ENCODE measurements at regions not wholly inside any gene's neighbourhood (a gene's known extent, or its start where the extent isn't known, plus 50 kb on each side); places are given as distances from the start of the nearest gene placed in this dataset.

DNA sequence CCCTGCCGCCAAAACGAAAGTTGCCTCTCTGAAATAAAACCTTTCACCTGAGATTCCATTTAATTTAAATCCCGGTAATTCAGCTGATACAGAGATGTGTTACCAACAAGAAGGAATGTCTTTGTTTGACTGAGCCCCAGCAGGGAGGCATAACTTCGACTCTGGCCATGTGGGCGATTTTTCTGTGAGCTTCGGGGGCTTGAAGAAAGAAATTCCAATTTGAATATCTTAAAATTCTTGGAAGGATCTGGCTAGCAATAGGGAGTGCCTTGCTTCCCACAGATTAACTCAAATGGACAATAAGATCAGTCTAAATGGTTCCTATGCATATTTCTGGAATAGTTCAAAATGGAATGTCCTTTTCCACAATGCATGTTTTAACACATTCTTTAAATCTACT lies 252.5 kb upstream of the TMPO start:
- DNase-seq (ENCODE audit: extremely low spot score), result no peak
- TF ChIP-seq ELF4 (IDR thresholded peaks at IDR 0.05) (no peak), L3MBTL2 (conservative IDR thresholded peaks at IDR 0.05) (no peak), FOXA1 (IDR thresholded peaks at IDR 0.05) (no peak), BHLHE40 (IDR thresholded peaks at IDR 0.05; ENCODE audit: borderline replicate concordance) (no peak), ARNT (IDR thresholded peaks at IDR 0.05) (no peak), FOXK2 (IDR thresholded peaks at IDR 0.05) (no peak)
- ChIA-PET CTCF (no interaction called here), POLR2A (no interaction called here)

DNA sequence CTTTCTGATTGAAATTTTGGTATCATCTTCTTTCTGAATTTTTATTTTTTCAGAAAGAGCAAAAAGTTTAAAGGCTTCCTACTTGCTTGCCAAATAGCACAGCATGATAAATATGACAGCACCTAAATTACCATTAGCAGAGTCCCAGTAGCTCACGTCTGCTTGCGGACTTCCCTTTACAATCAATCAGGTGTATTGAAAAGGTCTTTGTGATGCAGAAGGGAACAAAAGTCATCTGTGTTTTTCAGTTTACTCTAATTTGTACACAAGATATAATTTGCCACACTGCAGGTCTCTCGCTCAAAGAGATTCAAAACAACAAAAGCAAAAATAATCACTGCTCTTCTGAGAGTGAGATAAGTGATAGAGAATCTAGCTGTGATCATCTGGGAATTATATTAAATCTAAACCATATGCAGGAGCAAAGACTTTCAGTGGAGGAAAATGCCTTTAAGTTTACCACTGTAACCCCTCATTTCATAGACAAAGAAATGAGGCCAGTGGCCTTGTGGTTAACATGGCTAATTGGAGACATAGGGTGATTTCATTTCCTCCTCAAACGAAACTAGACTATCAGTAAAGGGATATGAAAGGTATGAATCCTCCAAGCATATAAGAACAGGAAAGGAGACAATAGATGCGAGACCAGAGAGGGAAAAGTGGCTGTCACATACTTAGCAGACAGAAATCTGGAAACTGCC lies 240.8 kb upstream of the TMPO start:
- TF ChIP-seq SP1 (IDR thresholded peaks at IDR 0.05), result no peak
- no peak for TF ChIP-seq BHLHE40 (IDR thresholded peaks at IDR 0.05; ENCODE audit: borderline replicate concordance)
- TF ChIP-seq HDGF (IDR thresholded peaks at IDR 0.05; ENCODE audit: borderline replicate concordance), result no peak
- TF ChIP-seq LEF1 (IDR thresholded peaks at IDR 0.05; ENCODE audit: borderline replicate concordance), result no peak
- TF ChIP-seq ELF4 (IDR thresholded peaks at IDR 0.05), result no peak
- no peak for TF ChIP-seq ARNT (IDR thresholded peaks at IDR 0.05)
- no peak for TF ChIP-seq NFRKB (IDR thresholded peaks at IDR 0.05)
- ChIA-PET POLR2A (no interaction called here), CTCF (no interaction called here)
- no peak for DNase-seq (ENCODE audit: extremely low spot score)

DNA sequence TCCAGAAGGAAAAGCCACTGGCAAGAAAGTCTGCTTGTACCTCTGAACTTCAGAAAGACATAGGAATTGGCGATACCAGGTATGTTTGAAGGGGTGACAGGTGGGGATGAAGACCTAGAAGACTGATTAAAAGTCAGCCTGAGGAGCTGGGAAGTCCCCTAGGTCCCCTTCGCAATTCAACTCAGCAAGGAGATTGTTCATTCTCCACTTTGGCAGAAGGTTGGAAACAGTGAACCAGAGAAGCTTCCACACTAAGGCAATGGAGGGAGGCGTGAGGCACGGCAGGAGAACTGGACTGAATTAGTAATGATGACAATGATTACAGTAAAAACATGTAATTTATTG lies 240.3 kb upstream of the TMPO start:
- TF ChIP-seq TARDBP (IDR thresholded peaks at IDR 0.05), result no peak
- POLR2A ChIA-PET, result no interaction called here
- CTCF ChIA-PET, result no interaction called here
- DNase-seq (ENCODE audit: extremely low spot score), result no peak

GRCh38 chr12:98280152-98280551 lies 235.2 kb upstream of the TMPO start:
- DNase-seq (ENCODE audit: extremely low spot score), result no peak
- CTCF ChIA-PET, result no interaction called here
- POLR2A ChIA-PET, result no interaction called here
- TF ChIP-seq ZNF384 (IDR thresholded peaks at IDR 0.05) (no peak), ARNT (IDR thresholded peaks at IDR 0.05) (no peak), CTBP1 (IDR thresholded peaks at IDR 0.05; ENCODE audit: borderline replicate concordance) (no peak), LEF1 (IDR thresholded peaks at IDR 0.05; ENCODE audit: borderline replicate concordance) (no peak), BHLHE40 (IDR thresholded peaks at IDR 0.05; ENCODE audit: borderline replicate concordance) (no peak), SP1 (IDR thresholded peaks at IDR 0.05) (no peak), NFRKB (IDR thresholded peaks at IDR 0.05) (no peak)
- TF ChIP-seq, protein P1, sequence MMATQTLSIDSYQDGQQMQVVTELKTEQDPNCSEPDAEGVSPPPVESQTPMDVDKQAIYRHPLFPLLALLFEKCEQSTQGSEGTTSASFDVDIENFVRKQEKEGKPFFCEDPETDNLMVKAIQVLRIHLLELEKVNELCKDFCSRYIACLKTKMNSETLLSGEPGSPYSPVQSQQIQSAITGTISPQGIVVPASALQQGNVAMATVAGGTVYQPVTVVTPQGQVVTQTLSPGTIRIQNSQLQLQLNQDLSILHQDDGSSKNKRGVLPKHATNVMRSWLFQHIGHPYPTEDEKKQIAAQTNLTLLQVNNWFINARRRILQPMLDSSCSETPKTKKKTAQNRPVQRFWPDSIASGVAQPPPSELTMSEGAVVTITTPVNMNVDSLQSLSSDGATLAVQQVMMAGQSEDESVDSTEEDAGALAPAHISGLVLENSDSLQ (IDR thresholded peaks at IDR 0.05), result no peak

DNA sequence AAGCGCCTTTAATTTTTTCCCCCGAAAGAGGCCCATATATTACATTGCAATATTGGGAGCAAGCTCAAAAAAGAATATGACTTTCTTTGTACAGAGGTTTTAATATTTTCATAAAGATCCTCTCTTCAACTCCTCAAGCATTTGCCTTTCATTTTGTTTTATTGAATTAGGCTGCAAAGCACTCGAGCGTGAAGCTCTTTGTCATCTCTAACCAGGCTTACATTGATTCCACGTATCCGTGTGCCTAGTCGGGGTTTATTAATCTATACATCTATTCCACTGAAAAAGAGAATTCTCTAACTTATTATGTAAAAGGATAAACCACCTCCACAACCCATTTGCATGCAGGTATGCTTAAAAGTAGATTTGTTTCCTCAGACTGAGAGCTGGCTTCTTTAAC lies 234.8 kb upstream of the TMPO start:
- ChIA-PET CTCF (no interaction called here), POLR2A (no interaction called here)
- TF ChIP-seq LEF1 (IDR thresholded peaks at IDR 0.05; ENCODE audit: borderline replicate concordance) (no peak), HDGF (IDR thresholded peaks at IDR 0.05; ENCODE audit: borderline replicate concordance) (no peak), FOXA1 (IDR thresholded peaks at IDR 0.05) (no peak), FOXM1 (IDR thresholded peaks at IDR 0.05; ENCODE audit: borderline replicate concordance) (no peak), ARNT (IDR thresholded peaks at IDR 0.05) (no peak), L3MBTL2 (conservative IDR thresholded peaks at IDR 0.05) (no peak), NFRKB (IDR thresholded peaks at IDR 0.05) (no peak), ELF4 (IDR thresholded peaks at IDR 0.05) (no peak), SP1 (IDR thresholded peaks at IDR 0.05) (no peak), SUZ12 (IDR thresholded peaks at IDR 0.05) (no peak), FOXK2 (IDR thresholded peaks at IDR 0.05) (no peak), TARDBP (IDR thresholded peaks at IDR 0.05) (no peak), BHLHE40 (IDR thresholded peaks at IDR 0.05; ENCODE audit: borderline replicate concordance) (no peak), ZNF384 (IDR thresholded peaks at IDR 0.05) (no peak), CTBP1 (IDR thresholded peaks at IDR 0.05; ENCODE audit: borderline replicate concordance) (no peak)
- TF ChIP-seq, protein P1 (IDR thresholded peaks at IDR 0.05), result no peak
- no peak for DNase-seq (ENCODE audit: extremely low spot score)

- TF ChIP-seq ZNF384 (IDR thresholded peaks at IDR 0.05) (no peak), FOXM1 (IDR thresholded peaks at IDR 0.05; ENCODE audit: borderline replicate concordance) (no peak), L3MBTL2 (conservative IDR thresholded peaks at IDR 0.05) (no peak), LEF1 (IDR thresholded peaks at IDR 0.05; ENCODE audit: borderline replicate concordance) (no peak), ELF4 (IDR thresholded peaks at IDR 0.05) (no peak), CTBP1 (IDR thresholded peaks at IDR 0.05; ENCODE audit: borderline replicate concordance) (no peak), NFRKB (IDR thresholded peaks at IDR 0.05) (no peak), BHLHE40 (IDR thresholded peaks at IDR 0.05; ENCODE audit: borderline replicate concordance) (no peak), HDGF (IDR thresholded peaks at IDR 0.05; ENCODE audit: borderline replicate concordance) (no peak), SUZ12 (IDR thresholded peaks at IDR 0.05) (no peak), ARNT (IDR thresholded peaks at IDR 0.05) (no peak), SP1 (IDR thresholded peaks at IDR 0.05) (no peak), FOXA1 (IDR thresholded peaks at IDR 0.05) (no peak)
- TF ChIP-seq, protein P1 (IDR thresholded peaks at IDR 0.05), result no peak
- DNase-seq (ENCODE audit: extremely low spot score), result no peak
- CTCF ChIA-PET, result no interaction called here
- POLR2A ChIA-PET, result no interaction called here
Measured at GRCh38 chr12:98291828-98292227, 223.6 kb upstream of the TMPO start.
